ENCODE measurements at regions not wholly inside any gene's neighbourhood (a gene's known extent, or its start where the extent isn't known, plus 50 kb on each side); places are given as distances from the start of the nearest gene placed in this dataset.
"Not testable (repeated sequence)": the region's sequence is repeated elsewhere in the genome, so short reads cannot be mapped to it uniquely, and the experiment has no call there.

- DNase-seq, result no peak
Observed at GRCh38 chr7:92968502-92968901, 132.1 kb upstream of the CDK6 start.

- no peak for DNase-seq
Observed at GRCh38 chr7:92967238-92967637, 130.9 kb upstream of the CDK6 start.

GRCh38 chr7:92964141-92964540 is 127.8 kb upstream of the CDK6 start:
- DNase-seq, result no peak

- DNase-seq, result no peak
Observed at GRCh38 chr7:92963566-92963965, 127.2 kb upstream of the CDK6 start.

GRCh38 chr7:92961961-92962360 is 125.6 kb upstream of the CDK6 start:
- no peak for DNase-seq

GRCh38 chr7:92956575-92956974 is 120.2 kb upstream of the CDK6 start:
- DNase-seq, result no peak

- DNase-seq, result no peak
Observed at GRCh38 chr7:92955081-92955480, 118.7 kb upstream of the CDK6 start.

- DNase-seq, result no peak
Observed at GRCh38 chr7:92953657-92954056, 117.3 kb upstream of the CDK6 start.

- DNase-seq, result no peak
Observed at GRCh38 chr7:92949748-92950147, 113.4 kb upstream of the CDK6 start.

- DNase-seq, result no peak
Observed at GRCh38 chr7:92945840-92946239, 109.5 kb upstream of the CDK6 start.

- no peak for DNase-seq
Observed at GRCh38 chr7:92944633-92945032, 108.3 kb upstream of the CDK6 start.

GRCh38 chr7:92942706-92943105 is 106.3 kb upstream of the CDK6 start:
- DNase-seq, result not testable (repeated sequence)

GRCh38 chr7:92939666-92940360 is 103.4 kb upstream of the CDK6 start:
- no peak for DNase-seq

- DNase-seq, result no peak
Observed at GRCh38 chr7:92934096-92934495, 97.7 kb upstream of the CDK6 start.

- no peak for DNase-seq
Observed at GRCh38 chr7:92932450-92932849, 96.1 kb upstream of the CDK6 start.

GRCh38 chr7:92930404-92930803 is 94.0 kb upstream of the CDK6 start:
- DNase-seq, result no peak

- no peak for DNase-seq
Observed at GRCh38 chr7:92926697-92927044, 90.3 kb upstream of the CDK6 start.

GRCh38 chr7:92925876-92926696 is 89.7 kb upstream of the CDK6 start:
- DNase-seq, result no peak

GRCh38 chr7:92924800-92925199 is 88.4 kb upstream of the CDK6 start:
- no peak for DNase-seq

- DNase-seq, result no peak
Observed at GRCh38 chr7:92917230-92917629, 80.9 kb upstream of the CDK6 start.

- no peak for DNase-seq
Observed at GRCh38 chr7:92916770-92917224, 80.4 kb upstream of the CDK6 start.

- DNase-seq, result no peak
Observed at GRCh38 chr7:92915348-92915747, 79.0 kb upstream of the CDK6 start.

- DNase-seq, result no peak
Observed at GRCh38 chr7:92914645-92915044, 78.3 kb upstream of the CDK6 start.

GRCh38 chr7:92913849-92914248 is 77.5 kb upstream of the CDK6 start:
- no peak for DNase-seq

GRCh38 chr7:92910976-92911375 is 74.6 kb upstream of the CDK6 start:
- DNase-seq, result no peak
